ENCODE measurements at regions not wholly inside any gene's neighbourhood (a gene's known extent, or its start where the extent isn't known, plus 50 kb on each side); places are given as distances from the start of the nearest gene placed in this dataset.

DNA sequence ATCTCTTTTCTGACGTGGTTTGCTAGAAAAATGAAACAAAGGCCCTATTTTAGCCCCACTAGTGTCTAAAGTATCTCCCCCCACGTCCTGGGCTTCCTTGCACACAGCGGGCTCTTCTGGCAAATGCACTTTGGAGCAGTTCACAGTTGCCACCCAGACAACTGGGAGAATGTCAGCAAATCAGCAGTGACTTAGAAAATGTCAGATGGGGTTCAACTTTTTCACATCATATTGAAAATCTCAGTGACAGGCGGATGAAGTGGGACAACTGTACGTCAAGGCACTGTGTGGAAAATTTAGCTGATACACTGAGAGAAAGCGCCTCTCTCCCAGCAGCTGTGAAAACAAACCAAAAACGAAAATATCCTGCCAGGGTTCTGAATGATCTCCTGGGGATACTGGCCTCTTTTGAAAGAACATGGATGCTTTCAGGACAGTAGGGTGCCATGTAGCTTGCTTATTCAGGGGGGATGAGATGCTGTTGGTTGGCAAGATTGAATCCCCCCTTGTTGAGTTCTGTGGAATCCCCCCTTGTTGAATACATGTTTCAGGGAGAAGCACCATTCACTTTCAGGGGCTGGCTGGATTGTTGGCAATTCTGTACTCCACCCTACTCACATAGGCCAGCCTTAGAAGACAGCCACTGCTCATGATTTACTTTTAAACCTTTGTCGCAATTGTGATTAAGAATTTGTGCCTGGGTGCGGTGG lies 372.8 kb upstream of the CELF2 start:
- DNase-seq, result no peak

DNA sequence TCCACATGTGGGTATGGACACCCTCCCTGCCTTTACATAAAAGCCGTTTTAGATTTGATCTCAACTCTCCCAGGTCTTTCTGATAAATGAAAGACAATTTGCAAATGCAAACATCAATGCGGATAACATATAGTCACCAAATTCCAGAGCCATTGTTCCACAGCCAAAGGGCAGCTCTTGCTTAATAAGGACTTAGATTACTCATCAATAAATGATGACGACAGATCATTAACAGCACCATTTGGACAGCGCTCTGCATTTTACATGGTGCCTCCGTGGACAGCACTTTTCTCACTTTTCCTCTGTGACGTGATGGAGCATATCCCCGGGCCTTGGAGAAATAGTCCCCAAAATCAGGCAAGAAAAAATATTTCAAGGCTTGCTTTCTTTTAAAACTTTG lies 370.3 kb upstream of the CELF2 start:
- DNase-seq, result no peak

DNA sequence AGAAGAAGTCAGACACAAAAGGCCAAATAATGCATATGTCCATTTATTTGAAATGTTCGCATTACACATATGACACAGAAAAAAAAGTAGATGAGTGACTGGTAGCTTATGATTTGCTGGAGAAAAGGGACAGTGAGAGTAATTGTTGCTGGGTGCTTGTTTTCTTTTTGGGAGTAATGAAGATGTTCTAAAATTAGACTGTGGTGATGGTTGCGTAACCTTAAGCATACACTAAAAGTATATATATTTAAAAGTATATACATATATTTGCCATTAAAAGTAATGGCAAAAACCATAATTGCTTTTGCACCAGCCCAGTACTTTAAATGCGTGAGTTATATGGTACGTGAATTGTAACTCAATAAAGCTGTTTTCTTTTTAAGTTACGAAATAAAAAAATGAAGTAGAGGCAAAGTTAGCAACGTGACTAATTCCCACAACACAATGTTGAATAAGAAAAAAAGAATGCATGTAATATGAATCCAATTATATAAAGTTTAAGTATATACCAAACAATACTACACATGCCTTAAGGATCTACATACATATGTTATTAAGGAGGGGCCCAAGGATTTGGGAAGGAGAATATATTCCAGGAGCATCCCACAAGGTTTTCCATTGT lies 360.4 kb upstream of the CELF2 start:
- DNase-seq, result no peak

DNA sequence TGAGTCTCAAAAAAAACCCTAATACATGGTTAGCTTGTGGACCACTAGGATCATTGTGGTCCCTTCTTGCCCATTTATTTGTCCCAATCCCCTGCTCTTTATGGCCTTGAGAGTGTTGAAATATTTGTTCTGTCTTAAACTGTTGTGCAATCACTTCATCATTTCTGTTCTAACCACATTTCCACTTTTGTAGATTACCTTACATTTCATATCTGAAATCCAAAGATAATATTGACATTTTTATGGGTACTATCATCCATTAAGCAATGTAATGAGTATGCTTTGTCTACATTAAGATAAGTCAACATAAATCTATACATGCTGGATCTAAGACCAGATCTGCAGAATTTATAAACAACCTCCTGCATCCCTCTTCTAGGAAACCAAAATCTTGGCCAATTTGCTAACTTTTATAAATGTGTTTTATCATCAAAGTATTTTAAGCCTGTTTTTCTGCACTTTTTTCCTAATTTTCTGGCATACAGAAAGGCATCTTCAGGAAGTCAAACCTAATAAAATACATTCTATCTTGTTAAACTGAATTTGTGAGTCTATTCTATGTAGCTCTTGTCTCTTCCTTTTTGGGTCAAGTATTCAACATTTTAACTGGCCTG lies 359.4 kb upstream of the CELF2 start:
- no peak for DNase-seq

DNA sequence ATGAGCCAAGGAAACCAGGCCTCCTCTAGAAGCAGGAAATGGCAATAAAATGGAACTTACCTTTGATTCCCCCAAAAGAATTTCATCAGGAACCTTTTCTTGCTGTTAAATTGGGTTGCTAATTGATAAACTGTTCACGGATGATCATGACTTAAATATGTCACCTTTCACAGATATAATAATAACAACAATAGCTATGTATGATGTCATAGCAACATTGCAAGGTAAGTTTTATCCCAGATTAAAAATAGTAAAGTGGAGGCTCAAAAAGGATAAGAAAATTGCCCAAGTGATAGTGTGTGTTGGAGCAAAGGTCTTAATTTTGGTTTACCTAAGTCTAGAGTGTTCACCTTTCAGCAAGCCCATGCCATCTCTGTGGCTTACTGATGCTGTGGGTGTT lies 357.6 kb upstream of the CELF2 start:
- no peak for DNase-seq

DNA sequence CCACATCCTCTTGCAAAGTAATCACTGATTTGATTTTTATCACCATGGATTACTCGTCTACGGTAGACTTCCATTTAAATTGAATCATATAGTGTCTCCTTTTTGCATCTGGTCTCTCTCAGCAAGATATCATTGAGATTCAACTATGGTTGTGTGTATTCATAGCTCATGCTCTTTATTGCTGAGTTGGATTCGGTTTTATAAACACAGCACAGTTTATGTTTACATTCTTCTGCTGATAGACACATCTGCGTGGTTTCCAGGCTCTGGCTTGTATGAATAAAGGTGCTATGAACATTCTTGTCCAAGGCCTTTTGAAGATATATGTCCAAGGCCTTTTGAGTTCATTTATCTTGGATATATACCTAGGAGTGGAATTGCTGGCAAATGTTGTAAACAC lies 356.5 kb upstream of the CELF2 start:
- no peak for DNase-seq

DNA sequence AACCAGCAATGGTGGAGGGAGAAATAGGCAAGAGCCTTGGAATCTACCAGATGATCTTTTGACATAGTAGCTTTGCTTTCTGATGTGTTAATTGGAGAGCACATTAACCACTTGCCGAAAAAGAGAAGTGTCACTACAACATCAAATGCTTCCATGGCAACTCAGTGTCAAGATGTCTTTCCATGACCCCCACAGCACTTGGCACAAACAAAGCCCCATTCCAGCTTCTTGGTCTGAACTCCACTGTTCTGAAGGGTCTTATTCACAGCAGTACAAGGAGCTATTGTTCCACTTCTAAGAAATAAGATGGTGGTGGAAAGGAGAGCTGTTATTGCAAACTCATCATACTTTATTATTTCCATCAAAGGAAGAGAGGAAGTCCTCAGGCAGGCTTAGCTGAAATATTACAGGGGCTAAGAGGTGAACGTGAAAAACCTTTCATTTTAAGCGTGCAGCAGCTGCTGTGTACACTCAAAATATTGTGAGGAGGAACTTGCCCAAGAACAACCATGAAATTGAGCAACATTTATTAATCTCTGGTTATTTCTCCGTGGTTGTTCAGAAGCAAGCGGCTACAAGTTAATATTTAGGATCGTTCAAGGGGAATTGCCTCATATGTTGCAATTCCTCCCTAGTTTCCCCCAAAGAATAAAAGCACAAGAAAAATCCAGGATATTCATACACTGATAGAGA lies 354.8 kb upstream of the CELF2 start:
- DNase-seq, result no peak

DNA sequence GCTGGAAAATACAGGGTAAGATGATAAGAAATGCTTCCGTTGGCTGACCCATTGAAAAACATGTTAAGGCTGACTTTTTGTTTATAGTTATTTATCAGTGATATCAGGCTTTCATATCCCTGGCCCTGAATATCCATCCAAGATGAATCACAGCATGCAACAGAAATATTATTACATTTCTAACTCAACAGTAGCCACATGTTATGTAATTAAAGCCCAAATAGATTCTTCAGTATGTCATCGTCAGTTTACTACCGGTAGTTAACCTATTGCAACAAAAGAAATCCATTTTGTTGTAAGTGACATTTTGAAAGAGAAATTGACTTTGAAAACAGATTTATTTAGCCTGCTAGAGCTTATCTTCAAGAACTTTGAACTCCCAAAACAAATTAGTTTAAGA lies 354.1 kb upstream of the CELF2 start:
- no peak for DNase-seq

DNA sequence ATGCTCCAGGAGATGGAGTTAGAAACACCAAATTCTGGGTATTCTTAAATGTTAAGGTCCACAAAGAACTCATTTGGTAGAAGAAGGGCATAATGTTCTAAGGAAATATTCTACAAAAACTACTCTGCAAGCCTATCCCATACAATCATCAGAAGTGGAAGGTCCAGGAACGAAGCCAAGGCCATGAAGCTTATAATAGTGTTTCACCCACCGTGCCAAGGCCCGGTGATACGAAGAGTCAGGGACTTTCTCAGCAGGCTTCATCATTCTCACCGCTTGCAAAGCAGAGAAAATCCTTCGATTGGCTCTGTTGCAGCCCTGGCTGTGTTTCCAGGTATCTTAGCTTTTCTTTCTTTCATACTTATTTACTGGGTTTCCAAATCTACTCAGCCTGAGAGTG lies 351.9 kb upstream of the CELF2 start:
- no peak for DNase-seq

DNA sequence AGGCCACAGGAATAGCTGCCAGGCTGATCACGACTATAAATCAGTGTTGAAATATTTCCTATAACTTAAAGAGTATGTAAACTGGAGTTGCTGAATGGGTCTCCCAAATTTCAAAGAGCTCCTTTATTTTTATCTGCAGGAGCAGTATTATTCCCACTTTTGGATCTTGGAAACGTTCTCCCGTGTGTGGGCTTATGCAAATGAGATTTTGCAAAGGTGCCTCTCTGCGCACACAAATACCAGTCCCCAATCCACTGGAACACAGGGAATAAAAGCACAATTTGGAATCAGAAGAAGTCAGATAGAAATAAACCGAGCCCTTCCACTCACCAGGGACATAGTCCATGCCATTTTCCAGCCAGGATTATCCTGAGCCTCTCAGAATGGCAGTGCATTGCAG lies 350.2 kb upstream of the CELF2 start:
- DNase-seq, result no peak

DNA sequence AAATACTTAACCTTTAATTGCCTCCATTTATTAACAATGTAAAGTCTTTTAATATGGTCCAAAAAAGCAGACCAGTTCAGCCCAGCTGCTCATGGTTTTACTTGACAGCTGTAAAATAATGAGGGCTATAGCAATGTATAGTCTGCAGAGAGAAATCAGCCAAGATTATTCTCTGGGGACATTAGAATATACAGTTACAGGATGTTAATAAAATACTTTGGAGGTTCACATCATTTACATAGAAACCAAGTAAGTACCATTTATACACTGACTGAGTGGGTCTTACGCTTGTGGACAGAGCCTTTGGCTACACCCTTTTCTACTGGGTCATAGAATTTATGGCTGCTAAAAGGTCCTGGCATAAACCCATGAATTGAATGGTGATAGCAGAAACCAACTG lies 340.7 kb upstream of the CELF2 start:
- DNase-seq, result no peak

DNA sequence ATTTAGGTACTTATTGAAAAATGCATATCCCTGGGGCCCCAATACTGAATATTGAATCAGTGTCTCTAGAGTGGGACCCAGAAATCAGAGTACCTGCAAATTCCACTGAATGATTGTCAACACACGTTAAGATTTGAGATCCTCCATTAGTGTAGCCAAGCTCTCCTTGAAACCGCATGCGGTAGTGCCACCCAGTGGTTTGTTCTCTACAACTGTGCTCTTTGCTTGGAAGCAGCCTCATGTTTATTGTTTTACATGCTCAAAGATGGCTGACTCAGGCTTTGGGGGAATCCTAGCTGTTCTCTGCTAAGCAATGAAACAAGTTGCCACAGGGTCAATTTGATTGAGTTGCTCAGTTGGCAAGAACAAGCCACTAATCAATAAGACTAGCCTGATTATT lies 340.2 kb upstream of the CELF2 start:
- peak in 1 of 2 donors; percentile 15 for DNase-seq

DNA sequence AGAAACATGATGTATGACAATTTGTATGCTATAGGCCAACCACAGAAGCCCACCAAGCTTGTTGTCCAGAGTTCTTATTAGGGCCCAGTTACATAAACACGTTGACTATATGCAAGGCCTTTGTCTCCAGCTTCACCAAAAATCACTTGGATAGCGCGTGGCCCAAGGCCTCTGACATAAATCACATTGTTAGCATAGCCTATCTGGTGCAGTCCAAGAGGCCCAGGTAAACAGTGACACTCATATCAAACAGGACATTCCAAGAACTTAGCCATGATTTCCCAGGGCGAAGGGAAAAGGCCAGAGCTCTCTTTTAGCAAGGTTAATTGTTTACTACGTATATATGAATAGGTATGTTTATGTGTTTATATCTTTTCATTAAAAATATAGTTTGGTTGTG lies 337.2 kb upstream of the CELF2 start:
- DNase-seq, result no peak

DNA sequence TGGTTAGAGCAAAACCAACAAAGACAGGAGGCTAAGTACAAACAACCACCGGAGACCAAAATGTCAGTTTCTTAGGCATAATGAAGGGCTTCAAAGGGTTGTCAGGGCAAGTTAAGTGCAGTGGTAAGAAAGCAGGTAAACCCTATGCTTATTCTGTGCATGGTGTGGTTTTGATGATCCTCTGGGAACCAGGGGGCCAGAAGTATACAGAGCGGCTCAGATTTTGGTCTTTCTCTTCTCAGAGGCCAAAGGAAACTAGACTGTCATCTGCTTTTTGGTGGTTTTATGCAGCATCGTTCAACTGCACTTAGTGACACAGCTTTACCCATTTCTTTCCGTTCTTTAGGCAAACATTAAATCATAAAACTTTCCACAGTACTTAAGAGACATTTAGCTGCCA lies 332.7 kb upstream of the CELF2 start:
- no peak for DNase-seq

DNA sequence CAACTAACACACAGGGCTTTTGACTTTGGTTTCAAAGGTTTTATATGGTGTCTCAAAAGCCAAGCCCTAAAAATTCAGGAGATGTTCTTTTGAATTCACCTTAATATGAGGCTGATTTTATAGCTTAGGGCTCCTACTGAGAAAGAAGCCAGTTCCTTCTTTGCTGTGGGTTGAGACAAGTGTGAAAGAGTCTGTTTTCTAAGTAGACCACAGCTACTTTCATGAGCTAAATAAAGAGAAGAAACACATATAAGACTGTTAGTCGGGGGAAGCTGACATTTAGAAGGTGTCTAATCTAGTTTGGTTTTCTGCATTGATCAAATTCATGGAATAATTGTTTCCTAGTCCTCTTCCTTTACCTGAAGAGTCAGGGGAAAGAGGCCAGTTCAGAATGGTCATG lies 332.1 kb upstream of the CELF2 start:
- no peak for DNase-seq

DNA sequence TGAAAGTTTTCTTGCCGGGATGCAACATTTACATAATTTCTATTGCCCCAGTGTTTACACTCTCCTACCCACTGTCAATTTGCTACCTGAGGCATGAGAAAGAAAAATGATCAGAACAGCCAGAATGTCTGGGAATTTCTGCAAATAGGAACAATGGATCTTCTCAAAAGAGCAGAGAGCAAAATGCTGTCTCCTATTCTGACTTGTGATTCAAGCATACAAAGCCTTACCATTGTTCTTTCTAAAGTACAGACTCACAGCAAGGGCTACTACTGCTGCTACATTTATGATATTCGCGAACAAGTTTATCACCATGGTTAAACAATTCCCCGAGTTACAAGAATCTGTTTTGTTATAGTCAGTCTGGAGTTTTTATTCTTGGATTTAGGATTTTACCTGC lies 329.9 kb upstream of the CELF2 start:
- no peak for DNase-seq

DNA sequence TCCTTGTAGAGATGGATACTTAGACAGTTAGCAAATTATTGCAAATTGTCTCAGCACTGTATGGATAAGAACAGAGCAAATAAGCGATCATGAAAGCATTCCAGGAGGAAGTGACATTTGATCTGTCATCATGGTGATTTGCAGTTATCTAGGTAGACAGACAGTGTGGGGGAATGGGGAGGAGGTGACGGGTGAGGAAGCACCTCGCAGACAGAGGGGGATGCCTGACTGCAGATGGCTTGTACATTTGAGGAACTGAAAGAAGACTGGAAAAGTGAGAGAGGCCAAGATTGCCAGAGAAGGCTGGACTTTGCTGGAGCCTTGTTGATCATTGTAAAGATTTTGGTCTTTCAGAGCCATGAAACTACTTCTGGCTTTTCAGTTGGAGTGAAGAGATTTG lies 318.2 kb upstream of the CELF2 start:
- peak in 1 of 2 donors; percentile 18 for DNase-seq

DNA sequence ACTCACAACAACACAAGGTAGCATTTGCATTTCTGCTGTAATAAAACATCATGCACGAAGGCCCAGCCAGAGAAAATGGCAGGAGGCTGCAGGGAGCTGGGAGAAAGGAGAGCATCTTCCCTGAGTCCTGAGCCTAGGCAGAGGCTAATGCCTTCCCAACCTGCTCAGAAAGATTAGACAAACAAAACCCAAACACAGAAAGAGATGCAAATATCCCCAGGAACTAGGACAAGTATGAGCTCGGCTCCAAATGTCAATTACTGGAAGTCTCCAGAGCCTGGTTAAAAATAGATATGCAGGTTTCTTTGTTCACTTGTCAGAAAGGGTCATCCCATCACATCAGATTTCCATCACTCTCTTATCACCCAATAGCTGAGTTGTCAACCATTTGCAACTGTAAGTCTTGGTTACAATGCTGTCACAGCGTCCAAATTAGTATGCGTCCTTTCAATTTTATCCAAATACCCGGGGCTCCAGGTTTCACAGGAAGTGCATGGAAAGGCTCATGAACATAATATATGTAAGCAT lies 316.5 kb upstream of the CELF2 start:
- DNase-seq, result no peak

DNA sequence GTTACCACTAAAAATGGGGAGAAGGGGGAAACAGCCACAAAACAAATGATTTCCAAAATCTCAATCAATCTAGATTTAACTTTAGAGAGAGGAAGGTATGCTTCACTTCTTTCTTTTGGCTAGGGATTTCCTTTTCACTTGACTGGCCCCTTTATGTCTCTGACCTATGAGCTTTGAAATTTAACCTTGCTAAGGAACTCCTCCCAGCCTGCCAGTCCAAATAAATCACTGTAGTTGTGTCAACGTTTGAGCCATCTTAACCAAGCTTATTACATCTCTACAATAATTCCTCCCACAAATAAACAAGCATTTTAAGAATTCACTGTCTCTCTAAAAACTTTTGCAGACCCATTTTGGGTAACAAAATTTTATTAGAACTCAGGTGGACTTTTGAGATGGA lies 315.5 kb upstream of the CELF2 start:
- DNase-seq, result no peak

DNA sequence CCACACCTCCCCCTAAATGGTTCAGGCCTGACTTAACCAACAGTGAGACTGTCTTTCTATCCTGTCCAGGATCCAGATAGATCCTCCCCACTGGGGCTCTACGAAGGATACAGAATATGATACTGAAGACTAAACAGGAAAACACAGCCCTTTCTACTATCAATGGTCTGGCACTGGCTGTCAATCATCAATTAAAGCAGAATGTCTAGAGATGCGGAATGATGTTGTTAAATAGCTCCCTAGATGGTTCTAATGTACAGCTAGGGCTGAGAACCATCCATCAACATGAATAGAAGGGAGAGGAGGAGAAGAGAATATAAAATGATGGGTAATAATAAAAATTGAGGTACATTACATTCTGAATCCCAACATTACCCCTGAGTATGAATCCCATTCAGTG lies 314.3 kb upstream of the CELF2 start:
- DNase-seq, result no peak

DNA sequence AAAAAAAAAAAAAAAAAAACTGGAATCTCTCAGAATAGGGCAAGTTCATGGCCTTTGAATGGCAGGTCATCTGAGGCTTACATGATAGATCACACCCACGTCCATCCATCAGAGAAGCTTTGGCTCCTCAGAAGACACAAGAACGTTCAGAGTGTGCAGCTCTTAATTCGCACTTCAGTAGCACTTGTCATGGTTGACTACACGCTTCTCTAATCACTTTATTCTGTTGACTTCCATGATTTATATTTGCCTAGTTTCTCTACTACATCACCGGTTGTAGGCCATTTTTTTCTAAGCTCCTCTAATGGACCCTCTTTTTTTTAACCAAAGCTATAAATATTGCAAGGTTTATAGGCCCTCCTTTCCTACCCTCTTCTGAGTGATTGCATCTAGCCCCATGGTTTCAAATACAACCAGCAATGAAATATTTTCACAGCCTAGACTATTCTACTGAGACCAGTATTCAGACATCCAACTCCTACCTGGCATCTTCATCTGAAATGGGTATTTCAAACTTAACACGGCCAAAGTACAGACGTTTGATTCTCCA lies 305.4 kb upstream of the CELF2 start:
- DNase-seq, result no peak

DNA sequence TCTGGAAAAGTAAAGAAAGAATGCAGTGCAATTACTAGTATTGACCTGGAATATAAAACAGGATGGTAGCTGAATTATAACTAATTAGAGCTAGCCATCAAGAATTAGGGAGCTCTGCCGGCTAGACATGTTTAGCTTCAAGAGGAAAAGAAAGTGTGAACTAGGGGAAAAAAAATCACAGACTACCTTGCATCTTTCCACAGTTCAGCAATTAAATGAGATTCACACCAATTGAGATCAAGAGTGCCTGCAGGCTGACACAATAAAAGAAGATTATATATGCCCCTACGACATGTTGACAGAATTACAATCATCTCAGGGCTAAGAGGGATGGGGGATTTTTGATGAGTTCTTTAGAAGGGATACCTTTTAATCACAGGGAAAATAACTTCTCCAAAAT lies 303.3 kb upstream of the CELF2 start:
- no peak for DNase-seq

DNA sequence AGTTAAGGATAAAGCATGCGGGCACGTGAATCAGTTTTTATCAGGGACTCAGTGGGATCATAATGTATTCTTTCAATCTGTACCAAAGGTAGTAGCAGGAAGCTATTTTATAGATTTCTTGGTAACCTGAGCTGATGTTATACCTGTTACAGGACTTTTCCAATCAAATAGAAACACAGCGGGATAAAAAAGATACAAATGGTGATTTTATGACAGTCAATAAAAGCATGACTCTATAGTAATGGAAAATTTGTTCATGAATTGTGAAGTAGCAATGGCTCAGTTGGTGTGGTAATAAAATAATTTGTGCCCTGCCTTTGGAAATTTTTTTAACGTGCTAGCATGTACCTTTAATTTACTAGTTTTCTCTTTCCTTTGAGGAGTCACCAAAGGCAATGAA lies 300.7 kb upstream of the CELF2 start:
- DNase-seq, result no peak

DNA sequence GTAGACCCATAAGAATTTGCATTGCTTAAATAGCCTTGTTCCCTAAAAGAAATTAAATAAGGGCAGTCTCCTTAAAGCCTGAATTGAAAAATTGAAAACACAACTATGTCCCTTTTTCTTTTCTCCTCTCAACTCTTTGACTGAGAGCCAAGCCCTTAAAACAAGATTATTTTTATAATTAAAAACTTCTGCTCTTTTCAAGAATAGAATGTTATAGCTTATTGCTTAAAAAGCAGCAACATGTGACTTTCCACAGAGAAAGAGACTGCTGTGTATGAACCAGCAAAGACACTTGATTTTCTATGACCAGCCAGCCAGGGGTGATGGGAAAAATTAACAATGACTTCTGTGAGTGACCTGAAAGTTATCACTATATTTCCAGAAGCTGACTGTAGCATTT lies 295.2 kb upstream of the CELF2 start:
- no peak for DNase-seq

Data from CD4-positive, alpha-beta T cell treated with Interferon alpha-2 for 1 hour (primary cell).